GM12878 (cell line): ENCODE measurements at regions not wholly inside any gene's neighbourhood (a gene's known extent, or its start where the extent isn't known, plus 50 kb on each side); places are given as distances from the start of the nearest gene placed in this dataset.

Experiments used
- ATAC-seq: fragments of 200-7000 bp; cut with Tn5 transposase; 3 replicates; pipeline ENCODE4 v1.9.1; 2020; ENCODE audit warnings: mild to moderate bottlenecking, moderate library complexity
- BruUV-seq: library from RNA; stranded (reverse); fragments of 400-500 nt; replicated peaks from 2 replicates; lab custom pipeline; 2021; lab: Mats Ljungman, UMichigan
- CTCF ChIA-PET: fragments of 300-600 bp; sonication (Branson Sonifier 250); formaldehyde crosslinking; extraction: SDS; loops from one replicate; lab custom pipeline; 2021; ENCODE audit warnings: inconsistent platforms; lab: Yijun Ruan, JAX
- POLR2A ChIA-PET: fragments of 350-600 bp; formaldehyde crosslinking; extraction: SDS; loops from one replicate; lab custom pipeline; 2021; ENCODE audit warnings: inconsistent platforms; lab: Charles Lee
- RAD21 ChIA-PET: fragments of 300-600 bp; sonication (Branson Sonifier 250); formaldehyde crosslinking; loops from one replicate; lab custom pipeline; 2023; ENCODE audit warnings: antibody characterized with exemption; ENCODE audit not compliant: unreplicated experiment; lab: Charles Lee
- SMC1A ChIA-PET: fragments of 300-600 bp; sonication (Branson Sonifier 250); formaldehyde crosslinking; loops from one replicate; lab custom pipeline; 2023; ENCODE audit not compliant: unreplicated experiment, uncharacterized antibody; lab: Charles Lee
- DNase-seq: peaks from one replicate; pipeline ENCODE4 v3.0.0-alpha.2; 2011; ENCODE audit warnings: low read depth, low spot score
- FAIRE-seq: peaks from 3 replicates; lab custom pipeline; 2011; peaks lifted over from hg19 to GRCh38; lab: Jason Lieb, UNC
- H2AFZ ChIP-seq: 2 replicates; pipeline ENCODE4 v1.6.0; 2011; ENCODE audit warnings: low read depth, low read length, control low read depth; ENCODE audit not compliant: control insufficient read depth
- H3K27ac ChIP-seq: 2 replicates; pipeline ENCODE4 v1.5.1; 2011; ENCODE audit warnings: control low read depth; ENCODE audit not compliant: control insufficient read depth, insufficient read depth
- H3K27me3 ChIP-seq, 2 experiments: replicated peaks in 1 of 2; 2 replicates each; pipeline versions ENCODE4 v1.6.0 to v1.6.1; 2011; ENCODE audit warnings: low read length in 1 of 2; ENCODE audit not compliant: control insufficient read depth in 2 of 2, insufficient read depth in 2 of 2
- H3K36me3 ChIP-seq, 2 experiments: 2 replicates each; pipeline ENCODE4 v1.5.1; 2011; ENCODE audit warnings: low read length in 1 of 2; ENCODE audit not compliant: control insufficient read depth in 2 of 2, insufficient read depth in 2 of 2
- H3K4me1 ChIP-seq: 2 replicates; pipeline ENCODE4 v1.6.1; 2011; ENCODE audit warnings: mild to moderate bottlenecking, low read length, moderate library complexity, mixed read lengths; ENCODE audit not compliant: control insufficient read depth, insufficient read depth
- H3K4me2 ChIP-seq: 2 replicates; pipeline ENCODE4 v1.6.0; 2011; ENCODE audit warnings: control low read depth; ENCODE audit not compliant: control insufficient read depth, insufficient read depth
- H3K4me3 ChIP-seq: fragments of 200-600 bp; sonication (generic); 2 replicates; pipeline ENCODE4 v1.5.1; 2016
- H3K79me2 ChIP-seq: 2 replicates; pipeline ENCODE4 v1.6.0; 2011; ENCODE audit warnings: low read length; ENCODE audit not compliant: control insufficient read depth, insufficient read depth
- H3K9ac ChIP-seq: 2 replicates; pipeline ENCODE4 v1.8.0; 2011; ENCODE audit warnings: low read length, control low read depth, mixed read lengths; ENCODE audit not compliant: control insufficient read depth, insufficient read depth
- H3K9me3 ChIP-seq: replicated peaks from 3 replicates; pipeline ENCODE4 v1.5.1; 2011; ENCODE audit warnings: mild to moderate bottlenecking, low read length; ENCODE audit not compliant: control insufficient read depth, insufficient read depth
- H4K20me1 ChIP-seq: 2 replicates; pipeline ENCODE4 v1.6.0; 2011; ENCODE audit not compliant: control insufficient read depth, insufficient read depth
- CEBPB ChIP-seq, 2 experiments: fragments of 150-350 bp in 1 of 2; IDR thresholded peaks; 2 replicates each; pipeline ENCODE4 v1.6.1; 2012 to 2014; ENCODE audit warnings: low read depth in 2 of 2, low read length in 2 of 2, borderline replicate concordance in 1 of 2, inconsistent platforms in 1 of 2
- CREB1 ChIP-seq: IDR thresholded peaks from 2 replicates; pipeline ENCODE4 v1.6.1; 2012; ENCODE audit warnings: low read depth, mild to moderate bottlenecking, inconsistent platforms
- EZH2 ChIP-seq: IDR thresholded peaks from 2 replicates; pipeline ENCODE4 v1.6.1; 2012; ENCODE audit warnings: low read depth, mild to moderate bottlenecking, control low read depth, inconsistent platforms, low read length, borderline replicate concordance; ENCODE audit not compliant: control insufficient read depth
- HDAC2 ChIP-seq: fragments of 200-600 bp; sonication (generic); IDR thresholded peaks from 2 replicates; pipeline ENCODE4 v1.6.1; 2017
- IKZF2 ChIP-seq, 2 experiments: fragments of 450-650 bp; IDR thresholded peaks; 2 replicates each; pipeline ENCODE4 v1.6.1; 2017; ENCODE audit warnings: mild to moderate bottlenecking in 2 of 2, moderate library complexity in 2 of 2
- KAT2A ChIP-seq: conservative IDR thresholded peaks from 2 replicates; pipeline ENCODE4 v1.6.1; 2011; ENCODE audit warnings: low read depth, low read length; ENCODE audit not compliant: control insufficient read depth
- KLF5 ChIP-seq: fragments of 450-650 bp; IDR thresholded peaks from 2 replicates; pipeline ENCODE4 v1.6.1; 2014; ENCODE audit warnings: mild to moderate bottlenecking; ENCODE audit not compliant: partially characterized antibody
- NFXL1 ChIP-seq: fragments of 450-650 bp; IDR thresholded peaks from 2 replicates; pipeline ENCODE4 v1.6.1; 2017; ENCODE audit warnings: antibody characterized with exemption, mild to moderate bottlenecking, borderline replicate concordance
- PML ChIP-seq: IDR thresholded peaks from 2 replicates; pipeline ENCODE4 v1.6.1; 2012; ENCODE audit warnings: low read length, inconsistent platforms
- RUNX3 ChIP-seq: IDR thresholded peaks from 2 replicates; pipeline ENCODE4 v1.6.1; 2012; ENCODE audit warnings: low read length, inconsistent platforms
- SMC3 ChIP-seq: IDR thresholded peaks from 2 replicates; pipeline ENCODE4 v1.6.1; 2011; ENCODE audit warnings: low read length, improper control_type of control experiment, borderline replicate concordance
- SUZ12 ChIP-seq: fragments of 200-600 bp; sonication (generic); IDR thresholded peaks from one replicate; pipeline ENCODE4 v1.6.1; 2018; ENCODE audit warnings: antibody characterized with exemption, mild to moderate bottlenecking; ENCODE audit not compliant: unreplicated experiment
- ZZZ3 ChIP-seq: IDR thresholded peaks from 2 replicates; pipeline ENCODE4 v1.6.1; 2011; ENCODE audit warnings: low read depth; ENCODE audit not compliant: control insufficient read depth, insufficient read length
- WGBS: methylation state at CpG from one replicate; pipeline ENCODE4 v1.1.6; 2016; ENCODE audit warnings: low lambda C conversion rate; ENCODE audit not compliant: insufficient replicate concordance, insufficient coverage; ENCODE audit errors: missing lambda C conversion rate; 5-methylcytosine and 5-hydroxymethylcytosine counted together
- in situ Hi-C: fragments of 300-500 bp; cut with MboI; formaldehyde crosslinking; loops from 9 replicates; pipeline ENCODE4 v1.14.3; 2018; ENCODE audit warnings: mixed read lengths
- intact Hi-C: fragments of 100-400 bp; cut with micrococcal nuclease; formaldehyde crosslinking; loops from one replicate; pipeline ENCODE4 v1.14.2; 2022; ENCODE audit not compliant: unreplicated experiment
- TF ChIP-seq, protein P1 (sequence below): fragments of 450-650 bp; IDR thresholded peaks from 2 replicates; pipeline ENCODE4 v1.6.1; 2017; ENCODE audit warnings: borderline replicate concordance
- TF ChIP-seq, protein P2 (sequence below): IDR thresholded peaks from 2 replicates; pipeline ENCODE4 v1.6.1; 2011; ENCODE audit warnings: mild to moderate bottlenecking, low read depth, low read length, moderate library complexity; ENCODE audit not compliant: insufficient replicate concordance
- TF ChIP-seq, protein P3 (sequence below): fragments of 450-650 bp; IDR thresholded peaks from 2 replicates; pipeline ENCODE4 v1.6.1; 2018; ENCODE audit warnings: borderline replicate concordance, mild to moderate bottlenecking; ENCODE audit not compliant: partially characterized antibody
- TF ChIP-seq, protein P4 (sequence below): fragments of 450-650 bp; IDR thresholded peaks from 2 replicates; pipeline ENCODE4 v1.6.1; 2017; ENCODE audit warnings: low read depth, mild to moderate bottlenecking, moderate library complexity

GRCh38 chr2:77712601-77713000 lies 190.4 kb upstream of the LRRTM4 start:
- Histone ChIP-seq H3K4me2 (no peak overlapping the region), H3K27ac (no peak overlapping the region), H3K27me3 (no peaks in the 10 kb centered on the region), H3K4me3 (no peak overlapping the region), H3K36me3 (no peaks in the 10 kb centered on the region), H3K9ac (no peak overlapping the region), H4K20me1 (no peaks in the 10 kb centered on the region), H3K79me2 (no peaks in the 10 kb centered on the region), H3K9me3 (no peaks in the 10 kb centered on the region), H2AFZ (no peak overlapping the region), H3K4me1 (no peaks in the 10 kb centered on the region)
- intact Hi-C loops: no loop called here
- no peak for FAIRE-seq
- RAD21 ChIA-PET: no interaction called here
- BruUV-seq: no TSS peak
- POLR2A ChIA-PET: no interaction called here
- no peak for DNase-seq
- CTCF ChIA-PET: no interaction called here
- 0% methylated on average over 1 of the region's 1 CpG for WGBS
- TF ChIP-seq IKZF2 (IDR thresholded peaks at IDR 0.05) (no peak), SUZ12 (no peak), EZH2 (no peak), KLF5 (no peak), SMC3 (no peak), HDAC2 (no peak), CEBPB (IDR thresholded peaks at IDR 0.05; ENCODE audit: borderline replicate concordance in 1 of 2, low read depth in 2 of 2, low read length in 2 of 2) (no peak), PML (no peak), ZZZ3 (no peak), NFXL1 (no peak), KAT2A (no peak), RUNX3 (no peak), CREB1 (no peak)
- TF ChIP-seq, protein P1, sequence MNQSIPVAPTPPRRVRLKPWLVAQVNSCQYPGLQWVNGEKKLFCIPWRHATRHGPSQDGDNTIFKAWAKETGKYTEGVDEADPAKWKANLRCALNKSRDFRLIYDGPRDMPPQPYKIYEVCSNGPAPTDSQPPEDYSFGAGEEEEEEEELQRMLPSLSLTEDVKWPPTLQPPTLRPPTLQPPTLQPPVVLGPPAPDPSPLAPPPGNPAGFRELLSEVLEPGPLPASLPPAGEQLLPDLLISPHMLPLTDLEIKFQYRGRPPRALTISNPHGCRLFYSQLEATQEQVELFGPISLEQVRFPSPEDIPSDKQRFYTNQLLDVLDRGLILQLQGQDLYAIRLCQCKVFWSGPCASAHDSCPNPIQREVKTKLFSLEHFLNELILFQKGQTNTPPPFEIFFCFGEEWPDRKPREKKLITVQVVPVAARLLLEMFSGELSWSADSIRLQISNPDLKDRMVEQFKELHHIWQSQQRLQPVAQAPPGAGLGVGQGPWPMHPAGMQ: no peak
- TF ChIP-seq, protein P2, sequence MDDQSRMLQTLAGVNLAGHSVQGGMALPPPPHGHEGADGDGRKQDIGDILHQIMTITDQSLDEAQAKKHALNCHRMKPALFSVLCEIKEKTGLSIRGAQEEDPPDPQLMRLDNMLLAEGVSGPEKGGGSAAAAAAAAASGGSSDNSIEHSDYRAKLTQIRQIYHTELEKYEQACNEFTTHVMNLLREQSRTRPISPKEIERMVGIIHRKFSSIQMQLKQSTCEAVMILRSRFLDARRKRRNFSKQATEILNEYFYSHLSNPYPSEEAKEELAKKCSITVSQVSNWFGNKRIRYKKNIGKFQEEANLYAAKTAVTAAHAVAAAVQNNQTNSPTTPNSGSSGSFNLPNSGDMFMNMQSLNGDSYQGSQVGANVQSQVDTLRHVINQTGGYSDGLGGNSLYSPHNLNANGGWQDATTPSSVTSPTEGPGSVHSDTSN: no peak
- TF ChIP-seq, protein P3, sequence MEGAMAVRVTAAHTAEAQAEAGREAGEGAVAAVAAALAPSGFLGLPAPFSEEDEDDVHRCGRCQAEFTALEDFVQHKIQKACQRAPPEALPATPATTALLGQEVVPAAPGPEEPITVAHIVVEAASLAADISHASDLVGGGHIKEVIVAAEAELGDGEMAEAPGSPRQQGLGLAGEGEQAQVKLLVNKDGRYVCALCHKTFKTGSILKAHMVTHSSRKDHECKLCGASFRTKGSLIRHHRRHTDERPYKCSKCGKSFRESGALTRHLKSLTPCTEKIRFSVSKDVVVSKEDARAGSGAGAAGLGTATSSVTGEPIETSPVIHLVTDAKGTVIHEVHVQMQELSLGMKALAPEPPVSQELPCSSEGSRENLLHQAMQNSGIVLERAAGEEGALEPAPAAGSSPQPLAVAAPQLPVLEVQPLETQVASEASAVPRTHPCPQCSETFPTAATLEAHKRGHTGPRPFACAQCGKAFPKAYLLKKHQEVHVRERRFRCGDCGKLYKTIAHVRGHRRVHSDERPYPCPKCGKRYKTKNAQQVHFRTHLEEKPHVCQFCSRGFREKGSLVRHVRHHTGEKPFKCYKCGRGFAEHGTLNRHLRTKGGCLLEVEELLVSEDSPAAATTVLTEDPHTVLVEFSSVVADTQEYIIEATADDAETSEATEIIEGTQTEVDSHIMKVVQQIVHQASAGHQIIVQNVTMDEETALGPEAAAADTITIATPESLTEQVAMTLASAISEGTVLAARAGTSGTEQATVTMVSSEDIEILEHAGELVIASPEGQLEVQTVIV: no peak
- TF ChIP-seq, protein P4, sequence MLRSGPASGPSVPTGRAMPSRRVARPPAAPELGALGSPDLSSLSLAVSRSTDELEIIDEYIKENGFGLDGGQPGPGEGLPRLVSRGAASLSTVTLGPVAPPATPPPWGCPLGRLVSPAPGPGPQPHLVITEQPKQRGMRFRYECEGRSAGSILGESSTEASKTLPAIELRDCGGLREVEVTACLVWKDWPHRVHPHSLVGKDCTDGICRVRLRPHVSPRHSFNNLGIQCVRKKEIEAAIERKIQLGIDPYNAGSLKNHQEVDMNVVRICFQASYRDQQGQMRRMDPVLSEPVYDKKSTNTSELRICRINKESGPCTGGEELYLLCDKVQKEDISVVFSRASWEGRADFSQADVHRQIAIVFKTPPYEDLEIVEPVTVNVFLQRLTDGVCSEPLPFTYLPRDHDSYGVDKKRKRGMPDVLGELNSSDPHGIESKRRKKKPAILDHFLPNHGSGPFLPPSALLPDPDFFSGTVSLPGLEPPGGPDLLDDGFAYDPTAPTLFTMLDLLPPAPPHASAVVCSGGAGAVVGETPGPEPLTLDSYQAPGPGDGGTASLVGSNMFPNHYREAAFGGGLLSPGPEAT: no peak
- ATAC-seq: no peak
- SMC1A ChIA-PET: no interaction called here
- in situ Hi-C loops: no loop called here
